ENCODE measurements at regions not wholly inside any gene's neighbourhood (a gene's known extent, or its start where the extent isn't known, plus 50 kb on each side); places are given as distances from the start of the nearest gene placed in this dataset.

DNA sequence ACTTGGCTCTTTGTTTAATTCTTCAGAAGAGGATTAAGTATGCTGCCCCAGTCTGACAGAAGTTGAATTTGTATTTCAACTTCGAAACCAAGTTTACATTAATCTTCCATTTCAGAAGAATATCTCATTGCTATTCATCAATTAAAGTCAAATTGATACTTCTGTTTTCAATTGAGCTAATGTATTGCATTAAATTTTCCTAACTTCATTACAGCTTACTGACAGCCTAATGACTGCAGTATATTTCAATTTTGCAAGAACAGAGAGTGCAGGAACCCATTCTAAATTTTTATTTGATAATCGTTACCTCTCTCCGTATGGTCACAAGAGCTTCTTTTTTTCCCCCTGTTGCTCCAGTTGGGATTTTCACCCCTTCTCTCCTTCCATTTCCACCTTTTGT, 218.0 kb downstream of the CALCRL start:
- H3K9me3 Mint-ChIP-seq: peaks cover 4 to 16% (median 4%) of the 10 kb centered on the region in 3 donors
- no peak for DNase-seq
- H3K36me3 Mint-ChIP-seq: no peaks in the 10 kb centered on the region
- CTCF ChIA-PET: no interaction called here
- no peak overlapping the region for H3K27ac Mint-ChIP-seq
- H3K27ac ChIP-seq (ENCODE audit: low read length): no peak overlapping the region
- POLR2A ChIA-PET: no interaction called here
- H3K4me3 ChIP-seq (ENCODE audit: control insufficient read depth in 1 of 2, extremely low read depth in 1 of 2, low read length in 1 of 2): no peak overlapping the region
- H3K27me3 ChIP-seq (replicated peaks in 1 of 2; ENCODE audit: control insufficient read depth in 2 of 2, extremely low read depth in 1 of 2, insufficient read depth in 2 of 2, low read length in 1 of 2): no peaks in the 10 kb centered on the region
- no peaks in the 10 kb centered on the region for H3K27me3 Mint-ChIP-seq
- no peak overlapping the region for H3K4me3 Mint-ChIP-seq
- H3K4me1 ChIP-seq (ENCODE audit: control insufficient read depth in 1 of 2, extremely low read depth in 1 of 2, insufficient read depth in 2 of 2, low read length in 2 of 2): no peaks in the 10 kb centered on the region
- ATAC-seq (replicated peaks in 1 of 4): no peak
- WGBS (ENCODE audit: insufficient coverage): 100% methylated on average over 2 of the region's 3 CpGs
- H3K4me1 Mint-ChIP-seq: no peaks in the 10 kb centered on the region
- no peaks in the 10 kb centered on the region for H3K9me3 ChIP-seq
- no peaks in the 10 kb centered on the region for H3K36me3 ChIP-seq (ENCODE audit: control insufficient read depth in 2 of 2, extremely low read depth in 1 of 2, insufficient read depth in 1 of 2, low read length in 1 of 2)

GRCh38 chr2:187228986-187229385, 219.1 kb downstream of the CALCRL start:
- no peak overlapping the region for H3K4me3 ChIP-seq (ENCODE audit: control insufficient read depth in 1 of 2, extremely low read depth in 1 of 2, low read length in 1 of 2)
- no peaks in the 10 kb centered on the region for H3K4me1 Mint-ChIP-seq
- H3K9me3 ChIP-seq: no peaks in the 10 kb centered on the region
- H3K27ac ChIP-seq (ENCODE audit: low read length): no peak overlapping the region
- no peak for DNase-seq
- H3K4me3 Mint-ChIP-seq: no peak overlapping the region
- ChIA-PET POLR2A (no interaction called here), CTCF (no interaction called here)
- no peaks in the 10 kb centered on the region for H3K4me1 ChIP-seq (ENCODE audit: control insufficient read depth in 1 of 2, extremely low read depth in 1 of 2, insufficient read depth in 2 of 2, low read length in 2 of 2)
- no peaks in the 10 kb centered on the region for H3K27me3 Mint-ChIP-seq
- WGBS (ENCODE audit: insufficient coverage): no CpG with 5 or more reads among the region's 1 CpG
- ATAC-seq (replicated peaks in 1 of 4): no peak
- no peaks in the 10 kb centered on the region for H3K36me3 Mint-ChIP-seq
- H3K27ac Mint-ChIP-seq: no peak overlapping the region
- no peaks in the 10 kb centered on the region for H3K27me3 ChIP-seq (replicated peaks in 1 of 2; ENCODE audit: control insufficient read depth in 2 of 2, extremely low read depth in 1 of 2, insufficient read depth in 2 of 2, low read length in 1 of 2)
- peaks cover 4 to 16% (median 7%) of the 10 kb centered on the region in 3 donors for H3K9me3 Mint-ChIP-seq
- no peaks in the 10 kb centered on the region for H3K36me3 ChIP-seq (ENCODE audit: control insufficient read depth in 2 of 2, extremely low read depth in 1 of 2, insufficient read depth in 1 of 2, low read length in 1 of 2)

- no peak overlapping the region for H3K27ac ChIP-seq (ENCODE audit: low read length)
- ATAC-seq (replicated peaks in 1 of 4) (no peak), DNase-seq (no peak)
- ChIA-PET POLR2A (no interaction called here), CTCF (interaction anchor here in 1 of 2 donors (0.6 kb wide), 1 partner anchor 224 kb away, joined by 4 read pairs; no protein-coding TSS in a partner anchor)
- H3K27me3 Mint-ChIP-seq: no peaks in the 10 kb centered on the region
- H3K4me3 ChIP-seq (ENCODE audit: control insufficient read depth in 1 of 2, extremely low read depth in 1 of 2, low read length in 1 of 2): no peak overlapping the region
- H3K27ac Mint-ChIP-seq: no peak overlapping the region
- no peak overlapping the region for H3K4me3 Mint-ChIP-seq
- no CpG with 5 or more reads among the region's 3 CpGs for WGBS (ENCODE audit: insufficient coverage)
- no peaks in the 10 kb centered on the region for H3K9me3 ChIP-seq
- H3K4me1 ChIP-seq (ENCODE audit: control insufficient read depth in 1 of 2, extremely low read depth in 1 of 2, insufficient read depth in 2 of 2, low read length in 2 of 2): no peaks in the 10 kb centered on the region
- no peaks in the 10 kb centered on the region for H3K4me1 Mint-ChIP-seq
- H3K36me3 Mint-ChIP-seq: no peaks in the 10 kb centered on the region
- H3K36me3 ChIP-seq (ENCODE audit: control insufficient read depth in 2 of 2, extremely low read depth in 1 of 2, insufficient read depth in 1 of 2, low read length in 1 of 2): no peaks in the 10 kb centered on the region
- H3K9me3 Mint-ChIP-seq: peaks cover 7 to 10% (median 8%) of the 10 kb centered on the region in 3 donors
- H3K27me3 ChIP-seq (replicated peaks in 1 of 2; ENCODE audit: control insufficient read depth in 2 of 2, extremely low read depth in 1 of 2, insufficient read depth in 2 of 2, low read length in 1 of 2): no peaks in the 10 kb centered on the region
Observed at GRCh38 chr2:187224989-187225388, 223.1 kb downstream of the CALCRL start.

DNA sequence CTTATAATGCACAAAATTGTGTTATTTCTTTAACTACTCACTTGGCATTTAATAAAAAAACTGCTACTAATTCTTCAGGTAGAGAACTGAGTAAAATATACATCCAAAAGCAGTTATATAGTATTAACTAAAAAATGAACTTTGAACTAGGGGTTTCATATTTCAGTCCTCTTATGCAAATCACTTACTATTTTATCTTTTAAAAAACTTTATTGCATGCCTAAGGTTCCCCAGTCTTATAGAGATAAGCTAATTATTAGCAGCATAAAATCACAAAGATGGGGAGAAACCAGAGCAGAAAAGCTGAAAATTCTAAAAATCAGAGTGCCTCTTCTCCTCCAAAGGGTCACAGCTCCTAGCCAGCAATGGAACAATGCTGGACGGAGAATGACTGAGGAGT, 228.0 kb downstream of the CALCRL start:
- CTCF ChIA-PET: no interaction called here
- H3K9me3 ChIP-seq: no peaks in the 10 kb centered on the region
- POLR2A ChIA-PET: no interaction called here
- DNase-seq (no peak), ATAC-seq (replicated peaks in 1 of 4) (no peak)
- Mint-ChIP-seq H3K9me3 (peaks cover 0 to 12% (median 7%) of the 10 kb centered on the region in 3 donors), H3K27me3 (no peaks in the 10 kb centered on the region), H3K4me3 (no peak overlapping the region), H3K27ac (no peak overlapping the region), H3K4me1 (no peaks in the 10 kb centered on the region), H3K36me3 (no peaks in the 10 kb centered on the region)
- H3K36me3 ChIP-seq (ENCODE audit: control insufficient read depth in 2 of 2, extremely low read depth in 1 of 2, insufficient read depth in 1 of 2, low read length in 1 of 2): no peaks in the 10 kb centered on the region
- no peak overlapping the region for H3K4me3 ChIP-seq (ENCODE audit: control insufficient read depth in 1 of 2, extremely low read depth in 1 of 2, low read length in 1 of 2)
- no peak overlapping the region for H3K27ac ChIP-seq (ENCODE audit: low read length)
- WGBS (ENCODE audit: insufficient coverage): no CpG with 5 or more reads among the region's 1 CpG
- H3K4me1 ChIP-seq (ENCODE audit: control insufficient read depth in 1 of 2, extremely low read depth in 1 of 2, insufficient read depth in 2 of 2, low read length in 2 of 2): no peaks in the 10 kb centered on the region
- no peaks in the 10 kb centered on the region for H3K27me3 ChIP-seq (replicated peaks in 1 of 2; ENCODE audit: control insufficient read depth in 2 of 2, extremely low read depth in 1 of 2, insufficient read depth in 2 of 2, low read length in 1 of 2)

GRCh38 chr2:187215532-187216240, 232.4 kb downstream of the CALCRL start:
- CTCF ChIA-PET: no interaction called here
- Histone ChIP-seq H3K4me1 (ENCODE audit: control insufficient read depth in 1 of 2, extremely low read depth in 1 of 2, insufficient read depth in 2 of 2, low read length in 2 of 2) (no peaks in the 10 kb centered on the region), H3K36me3 (ENCODE audit: control insufficient read depth in 2 of 2, extremely low read depth in 1 of 2, insufficient read depth in 1 of 2, low read length in 1 of 2) (no peaks in the 10 kb centered on the region), H3K27ac (ENCODE audit: low read length) (no peak overlapping the region), H3K27me3 (replicated peaks in 1 of 2; ENCODE audit: control insufficient read depth in 2 of 2, extremely low read depth in 1 of 2, insufficient read depth in 2 of 2, low read length in 1 of 2) (no peaks in the 10 kb centered on the region), H3K4me3 (ENCODE audit: control insufficient read depth in 1 of 2, extremely low read depth in 1 of 2, low read length in 1 of 2) (no peak overlapping the region), H3K9me3 (no peaks in the 10 kb centered on the region)
- Mint-ChIP-seq H3K27me3 (no peaks in the 10 kb centered on the region), H3K4me1 (no peaks in the 10 kb centered on the region), H3K27ac (no peak overlapping the region), H3K36me3 (no peaks in the 10 kb centered on the region), H3K4me3 (no peak overlapping the region), H3K9me3 (peaks cover 2 to 16% (median 4%) of the 10 kb centered on the region in 3 donors)
- DNase-seq (no peak), ATAC-seq (replicated peaks in 1 of 4) (no peak)
- POLR2A ChIA-PET: no interaction called here
- no CpG with 5 or more reads among the region's 1 CpG for WGBS (ENCODE audit: insufficient coverage)

GRCh38 chr2:187214306-187214705, 233.7 kb downstream of the CALCRL start:
- no peak overlapping the region for H3K4me3 ChIP-seq (ENCODE audit: control insufficient read depth in 1 of 2, extremely low read depth in 1 of 2, low read length in 1 of 2)
- H3K27ac ChIP-seq (ENCODE audit: low read length): no peak overlapping the region
- ChIA-PET CTCF (interaction anchor here in 1 of 2 donors (0.5 kb wide), 1 partner anchor 43 kb away, joined by 6 read pairs; no protein-coding TSS in a partner anchor), POLR2A (no interaction called here)
- no peak overlapping the region for H3K27ac Mint-ChIP-seq
- H3K4me1 ChIP-seq (ENCODE audit: control insufficient read depth in 1 of 2, extremely low read depth in 1 of 2, insufficient read depth in 2 of 2, low read length in 2 of 2): no peaks in the 10 kb centered on the region
- no peaks in the 10 kb centered on the region for H3K36me3 ChIP-seq (ENCODE audit: control insufficient read depth in 2 of 2, extremely low read depth in 1 of 2, insufficient read depth in 1 of 2, low read length in 1 of 2)
- H3K36me3 Mint-ChIP-seq: no peaks in the 10 kb centered on the region
- H3K4me1 Mint-ChIP-seq: no peaks in the 10 kb centered on the region
- no peaks in the 10 kb centered on the region for H3K27me3 Mint-ChIP-seq
- ATAC-seq (replicated peaks in 1 of 4) (no peak), DNase-seq (no peak)
- H3K9me3 Mint-ChIP-seq: peaks cover 4 to 23% (median 6%) of the 10 kb centered on the region in 3 donors
- no CpG with 5 or more reads among the region's 3 CpGs for WGBS (ENCODE audit: insufficient coverage)
- H3K4me3 Mint-ChIP-seq: no peak overlapping the region
- H3K27me3 ChIP-seq (replicated peaks in 1 of 2; ENCODE audit: control insufficient read depth in 2 of 2, extremely low read depth in 1 of 2, insufficient read depth in 2 of 2, low read length in 1 of 2): no peaks in the 10 kb centered on the region
- no peaks in the 10 kb centered on the region for H3K9me3 ChIP-seq

- no peak overlapping the region for H3K4me3 Mint-ChIP-seq
- peaks cover 4 to 23% (median 6%) of the 10 kb centered on the region in 3 donors for H3K9me3 Mint-ChIP-seq
- Histone ChIP-seq H3K9me3 (no peaks in the 10 kb centered on the region), H3K36me3 (ENCODE audit: control insufficient read depth in 2 of 2, extremely low read depth in 1 of 2, insufficient read depth in 1 of 2, low read length in 1 of 2) (no peaks in the 10 kb centered on the region), H3K4me1 (ENCODE audit: control insufficient read depth in 1 of 2, extremely low read depth in 1 of 2, insufficient read depth in 2 of 2, low read length in 2 of 2) (no peaks in the 10 kb centered on the region), H3K27me3 (replicated peaks in 1 of 2; ENCODE audit: control insufficient read depth in 2 of 2, extremely low read depth in 1 of 2, insufficient read depth in 2 of 2, low read length in 1 of 2) (no peaks in the 10 kb centered on the region), H3K4me3 (ENCODE audit: control insufficient read depth in 1 of 2, extremely low read depth in 1 of 2, low read length in 1 of 2) (no peak overlapping the region), H3K27ac (ENCODE audit: low read length) (no peak overlapping the region)
- H3K27ac Mint-ChIP-seq: no peak overlapping the region
- DNase-seq (no peak), ATAC-seq (replicated peaks in 1 of 4) (no peak)
- H3K4me1 Mint-ChIP-seq: no peaks in the 10 kb centered on the region
- H3K27me3 Mint-ChIP-seq: no peaks in the 10 kb centered on the region
- ChIA-PET POLR2A (no interaction called here), CTCF (interaction anchor here in 1 of 2 donors (0.5 kb wide), 1 partner anchor 43 kb away, joined by 6 read pairs; no protein-coding TSS in a partner anchor)
- H3K36me3 Mint-ChIP-seq: no peaks in the 10 kb centered on the region
Observed at GRCh38 chr2:187213798-187214197, 234.3 kb downstream of the CALCRL start.
